Activated T-cell treated with anti-CD3 and anti-CD28 coated beads for 48 hours (primary cell): ENCODE measurements at regions not wholly inside any gene's neighbourhood (a gene's known extent, or its start where the extent isn't known, plus 50 kb on each side); places are given as distances from the start of the nearest gene placed in this dataset.

Experiments
- DNase-seq: peaks from one replicate; pipeline ENCODE4 v3.0.0-alpha.2; 2020; ENCODE audit warnings: low read depth

DNA sequence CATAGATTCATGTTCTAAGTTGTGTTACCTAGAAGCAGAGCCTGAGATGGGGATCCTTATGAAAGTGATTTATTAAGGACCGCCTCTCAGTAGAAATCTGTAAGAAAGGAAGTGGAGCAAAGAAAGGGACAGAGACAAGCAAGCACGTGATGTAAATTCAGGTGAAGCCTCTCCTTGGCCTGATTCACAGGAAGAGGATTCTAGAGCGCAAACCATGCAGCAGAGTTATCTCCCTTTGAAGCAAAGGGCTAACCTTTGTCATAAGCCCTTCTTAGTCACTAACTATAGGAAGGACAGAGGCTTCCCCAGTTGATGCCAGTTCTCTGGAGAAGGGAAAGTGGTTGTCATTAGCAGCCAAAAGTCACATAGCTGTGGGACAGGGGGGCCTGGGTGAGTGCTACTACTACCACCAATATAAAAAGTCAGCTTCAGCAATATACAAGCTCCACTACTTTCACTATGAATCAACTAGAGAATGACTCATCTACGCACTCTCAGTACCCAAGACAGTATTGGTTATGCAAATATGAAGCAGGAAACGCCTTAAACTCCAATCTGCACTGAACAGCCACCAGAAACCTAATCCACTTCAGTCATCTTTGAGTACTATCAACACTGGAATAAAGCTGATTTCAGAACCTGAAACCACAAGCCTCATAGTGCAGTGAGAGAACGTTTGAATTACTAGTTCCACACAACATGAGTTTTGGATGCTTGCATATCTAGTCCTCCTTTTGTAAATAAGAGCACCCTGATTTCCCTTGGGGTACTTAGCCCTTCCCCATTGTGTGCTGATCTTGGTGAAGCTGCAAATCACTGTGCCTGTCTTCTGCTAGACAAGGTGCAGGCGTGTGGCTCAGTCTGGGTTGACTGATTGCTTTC lies 162.7 kb downstream of the ZNF608 start:
- DNase-seq = peak; percentile 4

- no peak for DNase-seq
Observed at GRCh38 chr5:124582561-124582840, 163.9 kb downstream of the ZNF608 start.

GRCh38 chr5:124581738-124582560 lies 164.5 kb downstream of the ZNF608 start:
- DNase-seq = no peak

- DNase-seq = no peak
Observed at GRCh38 chr5:124580925-124581737, 165.3 kb downstream of the ZNF608 start.

- no peak for DNase-seq
Observed at GRCh38 chr5:124580512-124580911, 165.9 kb downstream of the ZNF608 start.

DNA sequence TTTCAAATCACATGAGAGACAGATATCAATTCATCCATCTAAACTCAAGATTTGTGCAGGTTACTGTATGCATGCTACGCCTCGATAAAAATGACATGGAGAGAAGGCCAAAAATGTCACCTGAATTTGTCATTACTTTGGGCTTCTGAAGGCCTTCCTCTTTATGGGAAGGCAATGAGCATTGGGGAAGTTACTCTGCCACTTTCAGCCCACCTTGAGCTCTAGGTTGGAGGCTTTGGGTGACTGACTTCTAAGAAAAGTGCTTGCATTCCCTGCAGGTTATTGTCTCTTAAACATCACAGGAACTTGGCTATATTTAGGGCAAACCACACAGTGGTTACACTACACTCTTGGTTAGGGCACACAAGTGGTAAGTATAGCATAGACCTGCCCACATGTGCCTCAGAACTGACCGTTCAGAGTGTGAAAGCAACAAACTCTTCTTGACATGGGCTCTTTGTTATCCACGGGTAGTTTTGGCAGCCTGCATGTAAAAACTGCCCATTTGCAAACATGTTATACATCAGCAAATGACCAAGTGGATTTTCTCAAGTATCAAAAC lies 169.5 kb downstream of the ZNF608 start:
- DNase-seq = no peak

DNA sequence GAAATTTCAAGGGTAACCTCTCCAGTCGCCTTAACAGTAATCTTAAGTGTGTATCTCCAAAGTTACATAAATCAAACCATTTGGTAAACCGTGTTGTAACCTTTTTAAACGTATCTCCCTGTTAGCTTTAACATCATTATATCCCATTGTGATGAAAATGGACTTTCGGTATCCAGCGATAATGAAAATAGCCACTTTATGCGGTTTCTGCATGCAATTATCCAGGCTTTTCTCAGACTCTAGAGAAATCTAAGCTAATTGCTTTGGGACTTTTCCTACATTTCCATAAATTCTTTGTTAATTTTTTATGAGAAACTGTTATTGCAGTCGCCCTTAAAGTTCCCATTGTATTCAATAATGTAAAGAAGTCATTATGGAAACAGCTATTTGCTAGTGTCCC lies 170.7 kb downstream of the ZNF608 start:
- no peak for DNase-seq

DNA sequence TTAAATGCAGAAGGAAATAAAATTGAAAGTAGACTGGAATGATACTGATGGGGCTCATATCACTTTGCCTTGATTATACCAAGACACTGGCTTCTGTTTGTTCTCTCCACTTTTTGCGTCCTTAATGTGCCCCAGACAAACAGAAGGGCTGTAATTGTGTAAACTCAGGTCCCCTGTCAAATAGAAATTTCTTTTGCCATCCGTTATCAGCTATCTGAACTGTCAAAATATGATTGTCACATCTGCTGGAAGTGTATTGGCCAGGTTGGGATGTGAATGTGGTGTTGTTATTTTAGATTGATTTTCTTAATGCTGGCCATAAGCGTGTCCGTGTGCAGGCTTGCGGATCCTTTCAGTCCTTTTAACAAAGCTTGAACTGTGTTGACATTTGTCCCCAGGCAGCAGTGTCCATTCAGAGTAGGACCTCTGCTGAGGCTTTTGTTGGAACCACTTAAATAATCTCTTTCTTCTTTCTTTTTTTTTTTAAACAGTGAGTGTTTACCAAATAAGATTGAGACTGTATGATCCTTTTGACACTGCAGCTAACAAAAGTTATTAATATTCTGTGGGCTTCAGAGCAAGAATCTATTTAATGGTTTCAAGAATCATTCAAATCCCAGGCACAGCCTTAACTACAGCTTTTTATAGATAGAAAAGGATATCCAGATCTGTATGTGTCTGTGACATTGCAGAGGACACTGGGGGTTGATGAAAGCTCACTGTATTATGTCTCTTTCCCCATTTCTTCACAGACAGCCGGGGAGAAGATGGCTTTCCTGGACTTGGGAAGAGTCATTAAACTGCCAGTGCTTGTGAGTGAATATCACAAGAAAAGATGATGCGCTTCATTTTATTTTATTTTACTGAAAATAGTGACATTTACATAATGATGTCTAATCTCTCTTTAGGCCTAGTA lies 171.7 kb downstream of the ZNF608 start:
- DNase-seq = no peak

DNA sequence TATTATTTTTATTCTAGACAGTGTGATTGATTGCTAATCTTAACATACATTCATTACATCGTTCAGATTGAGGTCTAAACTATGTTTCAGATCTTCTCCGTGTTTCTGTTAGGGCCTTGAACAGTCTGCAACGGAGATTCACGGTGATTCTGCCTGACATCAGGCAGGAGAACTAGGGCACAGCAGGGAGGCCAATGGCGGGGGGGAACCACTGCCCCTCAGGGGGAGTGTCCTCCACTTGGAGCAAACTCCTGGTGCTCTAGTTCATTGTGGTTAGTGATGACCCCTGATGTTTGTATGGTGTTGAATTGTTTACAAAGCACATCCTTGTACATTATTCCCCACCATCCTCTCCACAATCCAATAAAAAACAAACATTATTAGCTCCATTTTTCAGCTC lies 173.5 kb downstream of the ZNF608 start:
- DNase-seq = no peak

- DNase-seq = no peak
Observed at GRCh38 chr5:124570285-124571035, 176.0 kb downstream of the ZNF608 start.

- no peak for DNase-seq
Observed at GRCh38 chr5:124566875-124567450, 179.5 kb downstream of the ZNF608 start.

- no peak for DNase-seq
Observed at GRCh38 chr5:124561451-124561850, 185.0 kb downstream of the ZNF608 start.

DNA sequence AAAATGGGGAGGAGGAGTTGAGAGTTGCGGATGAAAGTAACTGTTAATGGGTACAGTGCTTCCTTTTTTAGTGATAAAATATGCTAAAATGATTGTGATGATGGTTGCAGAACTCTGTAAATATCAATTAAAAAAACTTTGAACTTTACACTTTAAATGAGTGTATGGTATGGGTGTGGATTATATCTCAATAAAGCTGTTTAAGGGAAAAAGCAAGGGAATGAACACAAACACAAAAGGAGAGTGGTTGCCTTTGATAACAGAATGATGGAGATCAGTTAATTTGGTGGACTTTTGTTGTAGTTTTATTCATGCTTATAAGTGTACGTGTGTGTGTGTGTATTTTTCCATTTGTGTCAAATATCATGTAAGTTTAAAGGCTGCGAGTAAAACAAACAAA lies 186.1 kb downstream of the ZNF608 start:
- DNase-seq = no peak

GRCh38 chr5:124557761-124558160 lies 188.7 kb downstream of the ZNF608 start:
- no peak for DNase-seq

DNA sequence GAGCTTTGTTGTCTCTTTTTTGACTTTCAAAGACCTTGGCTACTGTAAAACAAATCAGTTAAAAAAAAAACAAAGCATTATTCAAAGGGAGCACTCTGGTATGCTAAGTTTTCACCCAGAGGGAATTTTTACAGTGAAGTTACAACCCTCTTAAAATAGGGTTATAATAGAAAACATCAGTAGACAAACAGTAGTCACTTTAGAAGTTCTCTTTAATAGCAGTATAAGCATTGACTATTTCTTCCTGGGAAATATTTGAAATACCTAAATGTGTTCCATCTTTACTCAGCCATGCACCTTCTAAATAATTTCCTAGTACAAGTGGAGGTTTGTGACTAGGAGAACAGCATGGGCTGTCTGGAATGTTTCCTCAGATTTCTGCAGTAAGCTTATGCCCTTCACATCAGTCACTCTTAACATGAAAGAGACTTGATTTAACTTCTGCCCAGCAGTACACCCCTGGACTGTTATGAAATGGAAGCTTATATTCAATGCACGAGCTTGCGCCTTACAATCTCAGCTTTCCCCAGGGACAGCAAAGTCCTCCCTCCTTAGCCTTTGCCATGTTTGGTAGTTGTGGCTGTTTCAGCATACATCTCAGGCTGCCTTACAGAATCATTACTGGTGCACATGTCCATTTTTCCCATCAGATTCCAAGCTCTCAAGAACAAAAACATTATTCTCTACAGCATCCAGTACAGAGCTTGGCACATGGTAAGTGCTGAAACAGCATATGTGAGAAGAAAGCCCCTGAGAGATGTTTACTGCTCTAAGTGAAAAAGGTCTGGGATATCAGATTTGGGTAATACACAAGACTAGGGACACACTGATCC lies 191.5 kb downstream of the ZNF608 start:
- DNase-seq = no peak

GRCh38 chr5:124553911-124554310 lies 192.5 kb downstream of the ZNF608 start:
- no peak for DNase-seq

DNA sequence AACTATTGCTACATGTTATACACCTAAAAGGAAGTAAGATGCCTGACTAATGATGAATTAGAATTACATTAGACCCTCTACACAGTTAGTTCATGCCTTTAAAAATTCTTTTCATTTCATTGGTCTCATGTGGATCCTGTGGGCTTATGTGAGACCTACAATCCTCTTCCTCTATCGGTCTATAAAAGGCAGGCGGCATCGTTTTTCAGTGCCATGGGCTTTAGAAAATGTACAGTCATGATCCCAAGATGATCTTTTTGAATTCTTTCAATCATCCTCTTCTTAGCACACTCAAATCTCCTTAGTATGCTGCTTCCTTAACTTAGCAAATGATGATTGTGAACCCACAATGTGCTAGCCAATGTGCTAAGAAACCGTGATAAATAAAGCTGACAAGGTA lies 193.9 kb downstream of the ZNF608 start:
- no peak for DNase-seq

GRCh38 chr5:124551939-124552279 lies 194.5 kb downstream of the ZNF608 start:
- no peak for DNase-seq

- DNase-seq = no peak
Observed at GRCh38 chr5:124550731-124551130, 195.7 kb downstream of the ZNF608 start.
